WTC11 (cell line): ENCODE measurements at regions not wholly inside any gene's neighbourhood (a gene's known extent, or its start where the extent isn't known, plus 50 kb on each side); places are given as distances from the start of the nearest gene placed in this dataset.

Experiments used
- ATAC-seq: fragments of 200-7000 bp; cut with Tn5 transposase; 2 replicates; pipeline ENCODE4 v1.10.0; 2021; ENCODE audit warnings: mild to moderate bottlenecking, moderate library complexity
- CTCF ChIA-PET: fragments of 300-600 bp; sonication (Branson Sonifier 250); formaldehyde crosslinking; loops from one replicate; lab custom pipeline; 2021; ENCODE audit warnings: antibody characterized with exemption; lab: Charles Lee
- POLR2A ChIA-PET: fragments of 350-600 bp; sonication (Branson Sonifier 250); formaldehyde crosslinking; loops from one replicate; lab custom pipeline; 2021; ENCODE audit warnings: antibody characterized with exemption; lab: Charles Lee
- DNase-seq: peaks from one replicate; pipeline ENCODE4 v3.0.0; 2021; ENCODE audit warnings: low spot score
- H3K27ac Mint-ChIP-seq: 2 replicates; pipeline ENCODE4 v1.8.0; 2021; ENCODE audit warnings: mixed read lengths
- H3K27me3 Mint-ChIP-seq: 2 replicates; pipeline ENCODE4 v1.8.0; 2021; ENCODE audit warnings: low read depth, mild to moderate bottlenecking, moderate library complexity, mixed read lengths
- H3K36me3 Mint-ChIP-seq: 2 replicates; pipeline ENCODE4 v1.8.0; 2021; ENCODE audit warnings: mixed read lengths
- H3K4me1 Mint-ChIP-seq: 2 replicates; pipeline ENCODE4 v1.8.0; 2022; ENCODE audit warnings: mixed read lengths
- H3K4me3 Mint-ChIP-seq: 2 replicates; pipeline ENCODE4 v1.8.0; 2021; ENCODE audit warnings: mild to moderate bottlenecking, moderate library complexity, mixed read lengths
- H3K9me3 Mint-ChIP-seq: 2 replicates; pipeline ENCODE4 v1.8.0; 2021; ENCODE audit warnings: mixed read lengths
- AFF4 ChIP-seq: sonication (generic); formaldehyde crosslinking; IDR thresholded peaks from 2 replicates; pipeline ENCODE4 v1.8.1; 2023; ENCODE audit warnings: mild to moderate bottlenecking, missing genetic modification reagents, borderline replicate concordance
- AR ChIP-seq: fragments of 250-450 bp; sonication (Bioruptor Pico); IDR thresholded peaks from 2 replicates; pipeline ENCODE4 v1.9.0; 2021; ENCODE audit warnings: mild to moderate bottlenecking
- ATF6 ChIP-seq: sonication (generic); formaldehyde crosslinking; IDR thresholded peaks from 2 replicates; pipeline ENCODE4 v1.8.1; 2023; ENCODE audit warnings: mild to moderate bottlenecking, missing genetic modification reagents
- CDX4 ChIP-seq: fragments of 250-450 bp; sonication (Bioruptor Pico); IDR thresholded peaks from 2 replicates; pipeline ENCODE4 v1.9.0; 2021; ENCODE audit warnings: moderate library complexity, mild to moderate bottlenecking, inconsistent platforms, borderline replicate concordance
- ESRRA ChIP-seq: sonication (generic); formaldehyde crosslinking; IDR thresholded peaks from 2 replicates; pipeline ENCODE4 v1.8.1; 2022; ENCODE audit warnings: mild to moderate bottlenecking, missing genetic modification reagents, borderline replicate concordance
- MYBL2 ChIP-seq: sonication (generic); formaldehyde crosslinking; IDR thresholded peaks from 2 replicates; pipeline ENCODE4 v1.8.1; 2023; ENCODE audit warnings: mild to moderate bottlenecking, moderate library complexity, missing genetic modification reagents
- NFATC4 ChIP-seq: fragments of 250-450 bp; sonication (Bioruptor Pico); IDR thresholded peaks from 2 replicates; pipeline ENCODE4 v1.9.0; 2021; ENCODE audit warnings: mild to moderate bottlenecking
- NR3C1 ChIP-seq: sonication (generic); formaldehyde crosslinking; conservative IDR thresholded peaks from 2 replicates; pipeline ENCODE4 v1.8.1; 2023; ENCODE audit warnings: low read depth, mild to moderate bottlenecking, missing genetic modification reagents
- TEAD1 ChIP-seq: sonication (generic); formaldehyde crosslinking; IDR thresholded peaks from 2 replicates; pipeline ENCODE4 v1.8.0; 2022; ENCODE audit warnings: mild to moderate bottlenecking, missing genetic modification reagents
- ZNF317 ChIP-seq: sonication (generic); formaldehyde crosslinking; IDR thresholded peaks from 2 replicates; pipeline ENCODE4 v1.8.1; 2023; ENCODE audit warnings: low read depth, mild to moderate bottlenecking, moderate library complexity, missing genetic modification reagents, borderline replicate concordance
- TF ChIP-seq, protein P1 (sequence below): sonication (generic); formaldehyde crosslinking; IDR thresholded peaks from 2 replicates; pipeline ENCODE4 v1.8.1; 2022; ENCODE audit warnings: missing genetic modification reagents, borderline replicate concordance
- TF ChIP-seq, protein P2 (sequence below): fragments of 200-600 bp; IDR thresholded peaks from 2 replicates; pipeline ENCODE4 v1.8.0; 2022; ENCODE audit warnings: antibody characterized with exemption

DNA sequence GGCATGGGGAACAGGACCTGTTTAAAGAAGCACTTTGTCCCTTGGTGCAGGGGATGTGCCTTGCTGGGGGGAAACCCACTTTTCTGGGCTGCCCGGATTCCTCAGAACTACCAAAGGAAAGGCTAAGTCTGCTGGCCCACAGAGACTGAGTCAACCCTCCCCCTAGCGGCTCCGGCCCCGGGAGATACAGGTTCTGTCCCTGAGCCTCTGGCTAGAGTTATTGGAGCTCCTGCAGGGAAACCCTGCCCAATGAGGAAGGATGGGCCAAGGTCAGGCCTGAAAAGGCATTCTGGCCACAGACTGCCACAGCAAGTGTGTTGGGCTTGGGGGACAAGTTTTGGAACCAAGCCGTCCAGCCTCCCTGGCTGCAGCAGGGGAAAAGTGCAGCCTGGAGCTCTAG is 490.9 kb upstream of the ACTRT1 start (continued):
- no peak for TF ChIP-seq ATF6 (CRISPR knock-in tag)
- no peak for TF ChIP-seq AR
- no peak for TF ChIP-seq ZNF317 (CRISPR knock-in tag)

GRCh38 chrX:128518508-128518907 is 466.3 kb upstream of the ACTRT1 start:
- Mint-ChIP-seq H3K4me1 (peaks cover 11% of the 10 kb centered on the region), H3K36me3 (no peaks in the 10 kb centered on the region), H3K9me3 (peaks cover 5% of the 10 kb centered on the region; the same call in 1 of the 2 replicates), H3K27ac (no peak overlapping the region), H3K4me3 (no peak overlapping the region)
- ChIA-PET CTCF (interaction anchor here (0.9 to 1.0 kb wide), 2 partner anchors 101 to 263 kb away, joined by 3 read pairs; no protein-coding TSS in a partner anchor), POLR2A (no interaction called here)
- TF ChIP-seq ESRRA (CRISPR knock-in tag) (no peak), MYBL2 (CRISPR knock-in tag) (no peak)
- TF ChIP-seq, protein P1, sequence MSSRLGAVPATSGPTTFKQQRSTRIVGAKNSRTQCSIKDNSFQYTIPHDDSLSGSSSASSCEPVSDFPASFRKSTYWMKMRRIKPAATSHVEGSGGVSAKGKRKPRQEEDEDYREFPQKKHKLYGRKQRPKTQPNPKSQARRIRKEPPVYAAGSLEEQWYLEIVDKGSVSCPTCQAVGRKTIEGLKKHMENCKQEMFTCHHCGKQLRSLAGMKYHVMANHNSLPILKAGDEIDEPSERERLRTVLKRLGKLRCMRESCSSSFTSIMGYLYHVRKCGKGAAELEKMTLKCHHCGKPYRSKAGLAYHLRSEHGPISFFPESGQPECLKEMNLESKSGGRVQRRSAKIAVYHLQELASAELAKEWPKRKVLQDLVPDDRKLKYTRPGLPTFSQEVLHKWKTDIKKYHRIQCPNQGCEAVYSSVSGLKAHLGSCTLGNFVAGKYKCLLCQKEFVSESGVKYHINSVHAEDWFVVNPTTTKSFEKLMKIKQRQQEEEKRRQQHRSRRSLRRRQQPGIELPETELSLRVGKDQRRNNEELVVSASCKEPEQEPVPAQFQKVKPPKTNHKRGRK (CRISPR knock-in tag): no peak
- TF ChIP-seq, protein P2, sequence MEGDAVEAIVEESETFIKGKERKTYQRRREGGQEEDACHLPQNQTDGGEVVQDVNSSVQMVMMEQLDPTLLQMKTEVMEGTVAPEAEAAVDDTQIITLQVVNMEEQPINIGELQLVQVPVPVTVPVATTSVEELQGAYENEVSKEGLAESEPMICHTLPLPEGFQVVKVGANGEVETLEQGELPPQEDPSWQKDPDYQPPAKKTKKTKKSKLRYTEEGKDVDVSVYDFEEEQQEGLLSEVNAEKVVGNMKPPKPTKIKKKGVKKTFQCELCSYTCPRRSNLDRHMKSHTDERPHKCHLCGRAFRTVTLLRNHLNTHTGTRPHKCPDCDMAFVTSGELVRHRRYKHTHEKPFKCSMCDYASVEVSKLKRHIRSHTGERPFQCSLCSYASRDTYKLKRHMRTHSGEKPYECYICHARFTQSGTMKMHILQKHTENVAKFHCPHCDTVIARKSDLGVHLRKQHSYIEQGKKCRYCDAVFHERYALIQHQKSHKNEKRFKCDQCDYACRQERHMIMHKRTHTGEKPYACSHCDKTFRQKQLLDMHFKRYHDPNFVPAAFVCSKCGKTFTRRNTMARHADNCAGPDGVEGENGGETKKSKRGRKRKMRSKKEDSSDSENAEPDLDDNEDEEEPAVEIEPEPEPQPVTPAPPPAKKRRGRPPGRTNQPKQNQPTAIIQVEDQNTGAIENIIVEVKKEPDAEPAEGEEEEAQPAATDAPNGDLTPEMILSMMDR: 0 out of 2 replicates have a peak, but pooled peaks have one; percentile 34
- TF ChIP-seq, all 79 proteins: peak for 1
- no peaks in the 10 kb centered on the region for H3K27me3 Mint-ChIP-seq
- ATAC-seq (peak; percentile 92), DNase-seq (no peak)

DNA sequence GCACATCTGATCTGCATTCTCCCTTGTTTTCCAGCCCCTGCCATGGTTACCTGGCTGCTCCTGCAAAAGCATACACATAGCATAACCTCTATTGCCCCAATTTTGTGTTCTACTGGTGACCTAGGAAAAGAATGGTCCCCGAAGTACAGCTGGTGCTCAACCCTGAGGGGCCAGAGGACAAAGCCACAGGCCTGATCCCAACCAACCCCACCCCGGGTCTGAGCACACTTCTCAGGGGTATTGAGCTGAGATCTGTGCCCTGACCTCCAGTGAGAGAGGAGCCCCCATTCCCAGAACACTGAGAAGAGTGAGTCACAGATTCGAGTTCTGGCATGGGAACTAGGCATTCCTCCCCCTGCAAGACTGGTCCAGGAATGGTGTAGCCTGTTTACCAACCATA is 465.5 kb upstream of the ACTRT1 start:
- no peak overlapping the region for H3K27ac Mint-ChIP-seq
- CTCF ChIA-PET: no interaction called here
- no peaks in the 10 kb centered on the region for H3K36me3 Mint-ChIP-seq
- H3K9me3 Mint-ChIP-seq: no peaks in the 10 kb centered on the region
- no peaks in the 10 kb centered on the region for H3K27me3 Mint-ChIP-seq
- DNase-seq (no peak), ATAC-seq (no peak)
- peaks cover 11% of the 10 kb centered on the region for H3K4me1 Mint-ChIP-seq
- TF ChIP-seq NR3C1 (CRISPR knock-in tag): no peak
- TF ChIP-seq CDX4: no peak
- no peak for TF ChIP-seq AFF4 (CRISPR knock-in tag)
- TF ChIP-seq TEAD1 (CRISPR knock-in tag): no peak
- TF ChIP-seq NFATC4 (CRISPR knock-in tag): no peak
- POLR2A ChIA-PET: no interaction called here
- no peak overlapping the region for H3K4me3 Mint-ChIP-seq
